ENCODE measurements at regions not wholly inside any gene's neighbourhood (a gene's known extent, or its start where the extent isn't known, plus 50 kb on each side); places are given as distances from the start of the nearest gene placed in this dataset.

- TF ChIP-seq CTCF (IDR thresholded peaks at IDR 0.05; ENCODE audit: low read depth, low read length) (no peak), EZH2phosphoT487 (IDR thresholded peaks at IDR 0.05; ENCODE audit: low read depth) (no peak)
These were observed 114.7 kb downstream of the FOXL1 start for GRCh38 chr16:86693033-86693432.
